PFSK-1 (cell line): ENCODE measurements at regions not wholly inside any gene's neighbourhood (a gene's known extent, or its start where the extent isn't known, plus 50 kb on each side); places are given as distances from the start of the nearest gene placed in this dataset.

Experiments
- FOXP2 ChIP-seq: optimal IDR thresholded peaks from 2 replicates; pipeline ENCODE3; 2011; ENCODE audit warnings: borderline replicate concordance, control low read depth, inconsistent platforms; ENCODE audit not compliant: insufficient read depth; ENCODE audit errors: extremely low read length, extremely low read depth
- POLR2AphosphoS5 ChIP-seq: IDR thresholded peaks from 2 replicates; pipeline ENCODE4 v1.6.1; 2012; ENCODE audit warnings: low read depth, mild to moderate bottlenecking, control low read depth, low read length, moderate library complexity
- SIN3A ChIP-seq: IDR thresholded peaks from 2 replicates; pipeline ENCODE4 v1.6.1; 2012; ENCODE audit warnings: mild to moderate bottlenecking, low read length, moderate library complexity, borderline replicate concordance; ENCODE audit not compliant: insufficient read depth
- TAF1 ChIP-seq: IDR thresholded peaks from 2 replicates; pipeline ENCODE4 v1.6.1; 2012; ENCODE audit warnings: low read length, control low read depth, borderline replicate concordance; ENCODE audit not compliant: insufficient read depth
- TF ChIP-seq, protein P1 (sequence below), 2 experiments: IDR thresholded peaks; 2 replicates each; pipeline versions ENCODE4 v1.6.1 to v1.8.0; 2011 to 2012; ENCODE audit warnings: low read depth in 2 of 2, low read length in 2 of 2, control low read depth in 1 of 2, inconsistent platforms in 1 of 2, mild to moderate bottlenecking in 1 of 2, moderate library complexity in 1 of 2; ENCODE audit not compliant: insufficient read depth in 1 of 2

GRCh38 chr2:133951209-133951608 lies 302.7 kb upstream of the MGAT5 start:
- TF ChIP-seq FOXP2 (no peak), SIN3A (no peak)
- TF ChIP-seq, protein P1, sequence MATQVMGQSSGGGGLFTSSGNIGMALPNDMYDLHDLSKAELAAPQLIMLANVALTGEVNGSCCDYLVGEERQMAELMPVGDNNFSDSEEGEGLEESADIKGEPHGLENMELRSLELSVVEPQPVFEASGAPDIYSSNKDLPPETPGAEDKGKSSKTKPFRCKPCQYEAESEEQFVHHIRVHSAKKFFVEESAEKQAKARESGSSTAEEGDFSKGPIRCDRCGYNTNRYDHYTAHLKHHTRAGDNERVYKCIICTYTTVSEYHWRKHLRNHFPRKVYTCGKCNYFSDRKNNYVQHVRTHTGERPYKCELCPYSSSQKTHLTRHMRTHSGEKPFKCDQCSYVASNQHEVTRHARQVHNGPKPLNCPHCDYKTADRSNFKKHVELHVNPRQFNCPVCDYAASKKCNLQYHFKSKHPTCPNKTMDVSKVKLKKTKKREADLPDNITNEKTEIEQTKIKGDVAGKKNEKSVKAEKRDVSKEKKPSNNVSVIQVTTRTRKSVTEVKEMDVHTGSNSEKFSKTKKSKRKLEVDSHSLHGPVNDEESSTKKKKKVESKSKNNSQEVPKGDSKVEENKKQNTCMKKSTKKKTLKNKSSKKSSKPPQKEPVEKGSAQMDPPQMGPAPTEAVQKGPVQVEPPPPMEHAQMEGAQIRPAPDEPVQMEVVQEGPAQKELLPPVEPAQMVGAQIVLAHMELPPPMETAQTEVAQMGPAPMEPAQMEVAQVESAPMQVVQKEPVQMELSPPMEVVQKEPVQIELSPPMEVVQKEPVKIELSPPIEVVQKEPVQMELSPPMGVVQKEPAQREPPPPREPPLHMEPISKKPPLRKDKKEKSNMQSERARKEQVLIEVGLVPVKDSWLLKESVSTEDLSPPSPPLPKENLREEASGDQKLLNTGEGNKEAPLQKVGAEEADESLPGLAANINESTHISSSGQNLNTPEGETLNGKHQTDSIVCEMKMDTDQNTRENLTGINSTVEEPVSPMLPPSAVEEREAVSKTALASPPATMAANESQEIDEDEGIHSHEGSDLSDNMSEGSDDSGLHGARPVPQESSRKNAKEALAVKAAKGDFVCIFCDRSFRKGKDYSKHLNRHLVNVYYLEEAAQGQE (IDR thresholded peaks at IDR 0.05; ENCODE audit: insufficient read depth in 1 of 2, low read depth in 2 of 2, low read length in 2 of 2): no peak

DNA sequence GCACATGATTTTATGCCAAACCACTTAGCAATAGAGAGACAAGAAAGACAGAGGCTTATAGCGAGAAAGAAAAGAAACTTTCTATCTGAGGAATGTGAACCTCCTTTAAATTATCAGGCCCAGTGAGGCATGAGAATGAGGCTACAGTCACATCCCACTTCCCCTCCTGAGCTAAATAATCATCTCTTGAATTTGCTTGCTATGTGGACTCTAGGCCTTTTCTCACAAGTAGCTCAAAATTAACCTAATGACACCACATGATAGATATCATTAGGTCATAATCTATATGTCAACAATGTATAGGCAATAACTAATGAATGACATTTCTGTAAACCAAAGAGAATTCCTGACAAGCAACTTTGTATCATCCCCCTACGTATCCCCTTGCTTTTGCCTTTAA lies 301.5 kb upstream of the MGAT5 start:
- TF ChIP-seq FOXP2 (no peak), SIN3A (no peak), POLR2AphosphoS5 (no peak), TAF1 (no peak)
- TF ChIP-seq, protein P1 (IDR thresholded peaks at IDR 0.05; ENCODE audit: insufficient read depth in 1 of 2, low read depth in 2 of 2, low read length in 2 of 2): no peak

GRCh38 chr2:133952896-133953295 lies 301.0 kb upstream of the MGAT5 start:
- TF ChIP-seq SIN3A (no peak), TAF1 (no peak), POLR2AphosphoS5 (no peak), FOXP2 (no peak)
- TF ChIP-seq, protein P1 (IDR thresholded peaks at IDR 0.05; ENCODE audit: insufficient read depth in 1 of 2, low read depth in 2 of 2, low read length in 2 of 2): no peak

- TF ChIP-seq POLR2AphosphoS5: no peak
- TF ChIP-seq, protein P1 (IDR thresholded peaks at IDR 0.05; ENCODE audit: insufficient read depth in 1 of 2, low read depth in 2 of 2, low read length in 2 of 2): no peak
- TF ChIP-seq FOXP2: no peak
- TF ChIP-seq TAF1: no peak
- TF ChIP-seq SIN3A: no peak
Observed at GRCh38 chr2:133953524-133953923, 300.3 kb upstream of the MGAT5 start.

- TF ChIP-seq TAF1 (no peak), SIN3A (no peak), FOXP2 (no peak), POLR2AphosphoS5 (no peak)
- TF ChIP-seq, protein P1 (IDR thresholded peaks at IDR 0.05; ENCODE audit: insufficient read depth in 1 of 2, low read depth in 2 of 2, low read length in 2 of 2): no peak
Observed at GRCh38 chr2:133954636-133955035, 299.2 kb upstream of the MGAT5 start.
